GM21447 (cell line): ENCODE measurements at regions not wholly inside any gene's neighbourhood (a gene's known extent, or its start where the extent isn't known, plus 50 kb on each side); places are given as distances from the start of the nearest gene placed in this dataset.
A peak's percentile ranks its signal among the peaks of the same experiment; 100 is the strongest.
"Not testable (repeated sequence)": the region's sequence is repeated elsewhere in the genome, so short reads cannot be mapped to it uniquely, and the experiment has no call there.

Experiments
- ATAC-seq: cut with Tn5 transposase; IDR thresholded peaks from one replicate; pipeline ENCODE4 v1.9.1; 2021; ENCODE audit not compliant: unreplicated experiment

DNA sequence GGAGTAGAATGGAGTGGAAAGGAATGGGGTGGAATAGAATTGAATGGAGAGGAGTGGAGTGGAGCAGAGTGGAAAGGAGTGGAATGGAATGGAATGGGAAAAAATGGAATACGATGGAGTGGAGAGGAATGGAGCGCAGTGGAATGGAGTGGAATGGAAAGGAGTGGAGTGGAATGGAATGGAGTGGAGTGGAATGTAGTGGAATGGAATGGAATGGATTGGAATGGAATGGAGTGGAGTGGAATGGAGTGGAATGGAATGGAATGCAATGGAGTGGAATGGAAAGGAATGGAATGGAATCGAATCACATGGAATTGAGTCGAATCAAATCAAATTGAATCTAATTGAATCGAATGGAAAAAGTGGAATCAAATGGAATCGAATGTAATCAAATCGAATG is 1016.1 kb downstream of the CDY1 start:
- no peak for ATAC-seq

GRCh38 chrY:26645856-26646255 is 1023.9 kb downstream of the CDY1 start:
- not testable (repeated sequence) for ATAC-seq

- ATAC-seq: not testable (repeated sequence)
Measured at GRCh38 chrY:26648240-26648639, 1026.3 kb downstream of the CDY1 start.

DNA sequence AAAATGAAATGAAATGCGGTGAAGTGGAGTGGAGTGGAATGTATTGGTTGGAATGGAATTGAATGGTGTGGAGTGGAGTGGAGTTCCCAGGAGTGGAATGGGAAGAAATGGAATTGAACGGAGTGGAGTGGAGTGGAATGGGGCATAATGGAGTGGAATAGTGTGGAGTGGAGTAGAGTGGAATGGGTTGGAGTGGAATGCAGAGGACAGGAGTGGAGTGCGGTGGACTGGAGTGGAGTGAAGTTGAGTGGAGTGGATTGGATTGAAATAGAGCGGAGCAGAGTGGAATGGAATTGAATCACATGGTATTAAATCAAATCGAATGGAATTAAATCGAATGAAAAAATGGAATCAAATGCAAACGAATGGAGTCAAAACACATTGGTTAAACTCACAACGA is 1042.3 kb downstream of the CDY1 start:
- ATAC-seq: not testable (repeated sequence)

GRCh38 chrY:26666691-26667090 is 1044.8 kb downstream of the CDY1 start:
- ATAC-seq: not testable (repeated sequence)

DNA sequence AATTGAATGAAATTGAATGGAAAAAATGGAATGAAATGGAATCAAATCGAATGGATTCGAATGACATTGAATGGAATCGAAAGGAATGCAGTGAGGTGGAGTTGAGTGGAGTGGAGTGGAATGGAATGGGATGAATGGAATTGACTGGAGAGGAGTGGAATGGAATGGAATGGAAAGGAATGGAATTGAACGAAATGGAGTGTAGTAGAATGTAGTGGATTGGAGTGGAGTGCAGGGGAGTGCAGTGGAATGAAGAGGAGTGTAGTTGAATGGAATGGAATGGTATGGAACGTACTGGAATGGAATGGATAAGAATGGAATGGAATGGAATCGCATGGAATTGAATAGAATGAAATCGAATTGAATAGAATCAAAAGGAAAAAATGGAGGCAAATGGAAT is 1047.3 kb downstream of the CDY1 start:
- not testable (repeated sequence) for ATAC-seq

DNA sequence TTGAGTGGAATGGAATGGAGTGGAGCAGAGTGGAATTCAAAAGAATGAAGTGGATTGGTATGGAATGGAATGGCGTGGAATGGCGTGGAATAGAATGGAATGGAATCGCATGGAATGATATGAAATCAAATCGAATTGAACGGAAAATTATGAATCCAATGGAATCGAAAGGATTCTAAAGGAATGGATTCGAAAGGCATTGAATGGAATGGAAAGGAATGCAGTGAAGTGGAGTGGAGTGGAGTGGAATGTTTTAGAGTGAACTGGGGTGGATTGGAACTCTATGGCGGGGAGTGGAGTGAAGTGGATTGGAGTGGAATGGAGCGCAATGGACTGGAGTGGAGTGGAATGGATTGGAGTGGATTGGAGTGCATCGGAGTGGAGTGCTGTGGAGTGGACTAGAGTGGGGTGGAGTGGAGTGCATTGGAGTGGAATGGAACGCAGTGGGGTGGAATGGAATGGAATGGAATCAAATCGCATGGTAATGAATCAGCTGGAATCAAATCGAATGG is 1048.5 kb downstream of the CDY1 start:
- peak; percentile 32 for ATAC-seq

DNA sequence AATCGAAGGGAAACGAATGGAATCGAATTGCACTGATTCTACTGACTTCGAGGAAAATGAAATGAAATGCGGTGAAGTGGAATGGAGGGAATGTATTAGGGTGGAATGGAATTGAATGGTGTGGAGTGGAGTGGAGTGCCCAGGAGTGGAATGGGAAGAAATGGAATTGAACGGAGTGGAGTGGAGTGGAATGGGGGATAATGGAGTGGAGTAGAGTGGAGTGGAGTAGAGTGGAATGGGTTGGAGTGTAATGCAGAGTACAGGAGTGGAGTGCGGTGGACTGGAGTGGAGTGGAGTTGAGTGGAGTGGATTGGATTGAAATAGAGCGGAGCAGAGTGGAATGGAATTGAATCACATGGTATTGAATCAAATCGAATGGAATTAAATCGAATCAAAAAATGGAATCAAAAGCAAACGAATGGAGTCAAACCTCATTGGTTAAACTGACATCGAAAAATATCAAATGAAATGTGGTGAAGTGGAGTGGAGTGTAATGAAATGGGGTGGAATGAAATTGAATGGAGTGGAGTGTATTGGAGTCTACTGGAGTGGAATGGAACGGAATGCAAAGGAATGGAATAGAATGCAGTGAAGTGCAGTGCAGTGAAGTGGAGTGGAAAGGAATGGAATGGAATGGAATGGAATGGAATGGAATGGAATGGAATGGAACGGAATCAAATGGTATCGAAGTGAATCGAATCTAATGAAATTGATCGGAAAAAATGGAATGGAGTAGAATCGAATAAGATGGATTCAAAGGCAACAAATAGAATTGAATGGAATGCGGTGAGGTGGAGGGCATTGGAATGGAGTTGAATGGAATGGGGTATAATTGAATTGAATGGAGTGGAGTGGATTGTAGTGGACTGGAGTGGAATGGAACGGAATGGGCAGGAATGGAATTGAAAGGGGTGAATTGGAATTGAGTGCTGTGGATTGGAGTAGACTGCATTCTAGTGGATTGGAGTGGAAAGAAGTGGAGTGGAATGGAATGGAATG is 1049.3 kb downstream of the CDY1 start:
- peak; percentile 61 for ATAC-seq
